GM21825 (cell line): ENCODE measurements at regions not wholly inside any gene's neighbourhood (a gene's known extent, or its start where the extent isn't known, plus 50 kb on each side); places are given as distances from the start of the nearest gene placed in this dataset.

Experiments
- ATAC-seq: cut with Tn5 transposase; IDR thresholded peaks from one replicate; pipeline ENCODE4 v1.9.1; 2021; ENCODE audit warnings: mild to moderate bottlenecking, moderate library complexity; ENCODE audit not compliant: unreplicated experiment

- no peak for ATAC-seq
These were observed 378.8 kb upstream of the ZNF608 start for GRCh38 chr5:125125031-125125823.

- ATAC-seq: no peak
These were observed 379.6 kb upstream of the ZNF608 start for GRCh38 chr5:125126050-125126449.

- ATAC-seq: no peak
These were observed 382.8 kb upstream of the ZNF608 start for GRCh38 chr5:125129151-125129806.

- ATAC-seq: no peak
These were observed 384.2 kb upstream of the ZNF608 start for GRCh38 chr5:125130591-125130990.

GRCh38 chr5:125134216-125135081 lies 388.0 kb upstream of the ZNF608 start:
- ATAC-seq: no peak

GRCh38 chr5:125137535-125137934 lies 391.1 kb upstream of the ZNF608 start:
- no peak for ATAC-seq

- ATAC-seq: no peak
These were observed 391.8 kb upstream of the ZNF608 start for GRCh38 chr5:125138266-125138665.

GRCh38 chr5:125139590-125139989 lies 393.2 kb upstream of the ZNF608 start:
- no peak for ATAC-seq

GRCh38 chr5:125140220-125140619 lies 393.8 kb upstream of the ZNF608 start:
- ATAC-seq: no peak

- ATAC-seq: no peak
These were observed 394.4 kb upstream of the ZNF608 start for GRCh38 chr5:125140855-125141254.

GRCh38 chr5:125142458-125142857 lies 396.0 kb upstream of the ZNF608 start:
- no peak for ATAC-seq

GRCh38 chr5:125143011-125143410 lies 396.6 kb upstream of the ZNF608 start:
- ATAC-seq: no peak

- no peak for ATAC-seq
These were observed 401.6 kb upstream of the ZNF608 start for GRCh38 chr5:125148076-125148475.

- no peak for ATAC-seq
These were observed 402.3 kb upstream of the ZNF608 start for GRCh38 chr5:125148706-125149105.

GRCh38 chr5:125149110-125149509 lies 402.7 kb upstream of the ZNF608 start:
- no peak for ATAC-seq

GRCh38 chr5:125149527-125149926 lies 403.1 kb upstream of the ZNF608 start:
- ATAC-seq: no peak

GRCh38 chr5:125150041-125150669 lies 403.7 kb upstream of the ZNF608 start:
- no peak for ATAC-seq

- no peak for ATAC-seq
These were observed 404.9 kb upstream of the ZNF608 start for GRCh38 chr5:125151150-125151900.

- no peak for ATAC-seq
These were observed 405.6 kb upstream of the ZNF608 start for GRCh38 chr5:125152044-125152443.

GRCh38 chr5:125152461-125153189 lies 406.2 kb upstream of the ZNF608 start:
- ATAC-seq: no peak
